Ecto neural progenitor cell (in vitro differentiated cells): ENCODE measurements at regions not wholly inside any gene's neighbourhood (a gene's known extent, or its start where the extent isn't known, plus 50 kb on each side); places are given as distances from the start of the nearest gene placed in this dataset.

Source experiments
- DNase-seq: peaks from one replicate; pipeline ENCODE4 v3.0.0-alpha.2; 2018; ENCODE audit warnings: low spot score

GRCh38 chrX:39333451-39333850 lies 532.2 kb downstream of the MID1IP1 start:
- DNase-seq, result no peak

- DNase-seq, result no peak
These were observed 534.4 kb downstream of the MID1IP1 start for GRCh38 chrX:39335513-39336235.

- no peak for DNase-seq
These were observed 535.5 kb downstream of the MID1IP1 start for GRCh38 chrX:39336671-39337311.

- no peak for DNase-seq
These were observed 536.2 kb downstream of the MID1IP1 start for GRCh38 chrX:39337451-39337850.

GRCh38 chrX:39338583-39338982 lies 537.3 kb downstream of the MID1IP1 start:
- no peak for DNase-seq

GRCh38 chrX:39356119-39356807 lies 555.0 kb downstream of the MID1IP1 start:
- DNase-seq, result no peak

- no peak for DNase-seq
These were observed 558.8 kb downstream of the MID1IP1 start for GRCh38 chrX:39360101-39360500.

GRCh38 chrX:39361736-39362135 lies 560.5 kb downstream of the MID1IP1 start:
- no peak for DNase-seq

GRCh38 chrX:39367416-39367815 lies 566.2 kb downstream of the MID1IP1 start:
- DNase-seq, result no peak

GRCh38 chrX:39372115-39372514 lies 570.9 kb downstream of the MID1IP1 start:
- DNase-seq, result no peak

GRCh38 chrX:39377157-39377556 lies 575.9 kb downstream of the MID1IP1 start:
- DNase-seq, result no peak

GRCh38 chrX:39377773-39378172 lies 576.5 kb downstream of the MID1IP1 start:
- DNase-seq, result no peak

GRCh38 chrX:39381422-39381821 lies 580.2 kb downstream of the MID1IP1 start:
- peak; percentile 53 for DNase-seq

- no peak for DNase-seq
These were observed 583.7 kb downstream of the MID1IP1 start for GRCh38 chrX:39384996-39385395.

- no peak for DNase-seq
These were observed 587.5 kb downstream of the MID1IP1 start for GRCh38 chrX:39388730-39389129.

- no peak for DNase-seq
These were observed 595.2 kb downstream of the MID1IP1 start for GRCh38 chrX:39396358-39396995.

GRCh38 chrX:39397561-39398199 lies 596.4 kb downstream of the MID1IP1 start:
- DNase-seq, result peak; percentile 61

GRCh38 chrX:39398215-39398962 lies 597.1 kb downstream of the MID1IP1 start:
- DNase-seq, result no peak

- DNase-seq, result no peak
These were observed 597.7 kb downstream of the MID1IP1 start for GRCh38 chrX:39398963-39399261.

- no peak for DNase-seq
These were observed 598.1 kb downstream of the MID1IP1 start for GRCh38 chrX:39399387-39399786.

GRCh38 chrX:39401483-39402110 lies 600.3 kb downstream of the MID1IP1 start:
- DNase-seq, result no peak
